ENCODE measurements at regions not wholly inside any gene's neighbourhood (a gene's known extent, or its start where the extent isn't known, plus 50 kb on each side); places are given as distances from the start of the nearest gene placed in this dataset.

GRCh38 chr2:18503376-18504228 is 56.9 kb downstream of the RDH14 start:
- no peak for DNase-seq

- no peak for DNase-seq
These were observed 58.3 kb downstream of the RDH14 start for GRCh38 chr2:18502142-18502541.

GRCh38 chr2:18501729-18502128 is 58.7 kb downstream of the RDH14 start:
- DNase-seq, result no peak

- no peak for DNase-seq
These were observed 59.3 kb downstream of the RDH14 start for GRCh38 chr2:18501156-18501555.

- no peak for DNase-seq
These were observed 60.1 kb downstream of the RDH14 start for GRCh38 chr2:18500333-18500732.

GRCh38 chr2:18498531-18498930 is 61.9 kb downstream of the RDH14 start:
- no peak for DNase-seq

- no peak for DNase-seq
These were observed 63.9 kb downstream of the RDH14 start for GRCh38 chr2:18496516-18496915.

GRCh38 chr2:18495058-18495457 is 65.4 kb downstream of the RDH14 start:
- DNase-seq, result no peak

GRCh38 chr2:18492721-18493120 is 67.7 kb downstream of the RDH14 start:
- DNase-seq, result no peak

- no peak for DNase-seq
These were observed 68.9 kb downstream of the RDH14 start for GRCh38 chr2:18491577-18491976.

- no peak for DNase-seq
These were observed 69.6 kb downstream of the RDH14 start for GRCh38 chr2:18490901-18491300.

GRCh38 chr2:18487106-18487913 is 73.1 kb downstream of the RDH14 start:
- no peak for DNase-seq

GRCh38 chr2:18484625-18485024 is 75.8 kb downstream of the RDH14 start:
- no peak for DNase-seq

GRCh38 chr2:18483896-18484295 is 76.6 kb downstream of the RDH14 start:
- DNase-seq, result no peak

- DNase-seq, result no peak
These were observed 77.8 kb downstream of the RDH14 start for GRCh38 chr2:18482666-18483065.

GRCh38 chr2:18479947-18480369 is 80.5 kb downstream of the RDH14 start:
- no peak for DNase-seq

- no peak for DNase-seq
These were observed 83.2 kb downstream of the RDH14 start for GRCh38 chr2:18477293-18477692.

GRCh38 chr2:18476484-18476883 is 84.0 kb downstream of the RDH14 start:
- no peak for DNase-seq

GRCh38 chr2:18475884-18476283 is 84.6 kb downstream of the RDH14 start:
- DNase-seq, result no peak

GRCh38 chr2:18474700-18475099 is 85.8 kb downstream of the RDH14 start:
- no peak for DNase-seq

GRCh38 chr2:18473241-18474181 is 86.9 kb downstream of the RDH14 start:
- no peak for DNase-seq

- no peak for DNase-seq
These were observed 92.6 kb downstream of the RDH14 start for GRCh38 chr2:18467749-18468360.

All from occipital lobe (tissue), 1 donor.